WI38 (cell line): ENCODE measurements at regions not wholly inside any gene's neighbourhood (a gene's known extent, or its start where the extent isn't known, plus 50 kb on each side); places are given as distances from the start of the nearest gene placed in this dataset.

ENCODE experiments used
- H3K4me3 ChIP-seq: 2 replicates; pipeline ENCODE4 v1.5.1; 2011; ENCODE audit warnings: low read depth, mild to moderate bottlenecking, control low read depth, low read length
- CTCF ChIP-seq: IDR thresholded peaks from 2 replicates; pipeline ENCODE4 v1.5.1; 2012; ENCODE audit warnings: low read depth, mild to moderate bottlenecking, control low read depth, low read length

DNA sequence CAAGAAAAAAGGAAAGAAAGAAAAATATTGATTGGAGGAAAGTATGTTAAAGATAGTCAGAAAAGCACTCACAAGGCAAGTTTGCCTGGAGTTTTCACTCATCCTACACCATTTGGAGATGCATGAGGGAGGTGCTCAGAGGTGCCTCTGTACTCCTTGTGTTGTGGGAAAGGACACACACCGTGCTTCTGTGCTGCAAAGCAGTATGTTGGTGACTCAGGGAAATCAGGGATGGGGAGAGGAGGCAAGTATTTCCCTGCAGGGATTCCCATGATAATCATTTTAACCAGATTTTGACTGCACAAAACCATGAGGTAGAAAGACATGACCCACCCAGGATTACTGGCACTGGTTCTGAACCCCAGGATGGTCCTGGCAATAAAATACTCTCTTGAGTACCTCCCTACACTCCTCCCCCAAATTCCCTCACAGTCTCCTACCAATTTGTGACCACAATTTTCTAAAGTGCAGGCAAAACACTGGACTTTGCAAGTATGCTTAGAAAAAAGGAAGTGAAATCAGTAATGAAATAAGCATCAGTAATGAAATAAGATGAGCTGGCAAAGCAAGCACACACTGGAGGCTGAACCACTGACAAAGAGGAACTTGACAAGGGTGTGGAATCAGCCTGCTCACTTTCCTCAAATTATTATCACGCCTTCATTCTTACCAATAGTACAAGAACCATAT is 155.5 kb upstream of the ACVR2A start:
- no peak overlapping the region for H3K4me3 ChIP-seq
- TF ChIP-seq CTCF = no peak

DNA sequence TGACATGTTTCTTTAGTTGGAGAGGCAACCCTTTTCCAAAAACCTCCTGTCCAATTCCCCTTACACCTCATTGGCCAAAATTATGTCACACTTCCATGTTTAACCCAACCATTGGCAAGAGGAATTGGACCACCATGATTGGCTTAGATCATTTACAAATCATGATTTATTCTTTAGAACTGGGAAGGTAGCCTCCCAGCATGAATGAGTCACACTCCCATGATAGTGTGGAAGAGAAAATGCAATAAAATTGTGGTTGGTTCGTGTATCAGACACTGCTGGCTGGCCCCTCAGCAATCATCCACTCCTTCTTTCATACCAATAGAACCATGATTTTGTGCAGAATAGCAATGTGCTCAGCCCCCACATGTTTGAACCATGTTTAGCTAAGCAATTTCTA is 156.6 kb upstream of the ACVR2A start:
- no peak for TF ChIP-seq CTCF
- no peak overlapping the region for H3K4me3 ChIP-seq

- TF ChIP-seq CTCF = no peak
- H3K4me3 ChIP-seq = no peak overlapping the region
Observed at GRCh38 chr2:147686365-147686764, 158.5 kb upstream of the ACVR2A start.

DNA sequence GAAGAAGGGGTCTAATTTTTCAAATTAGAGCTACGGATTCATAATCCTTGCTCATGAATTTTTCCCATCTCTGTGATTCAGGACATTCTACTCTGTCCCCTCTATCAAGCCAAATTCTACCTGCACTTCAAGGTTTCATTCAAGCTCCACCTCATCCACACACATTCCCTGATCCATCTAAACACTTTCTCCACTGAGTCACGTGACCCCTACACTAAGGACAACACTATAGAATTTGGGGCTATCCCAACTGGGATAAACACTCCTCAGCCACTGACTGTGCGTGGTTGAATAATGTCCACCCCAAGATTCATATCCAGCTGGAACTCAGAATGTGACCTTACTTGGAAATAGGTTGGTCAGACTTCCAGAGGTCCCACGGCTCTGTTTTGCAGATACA is 159.9 kb upstream of the ACVR2A start:
- no peak for TF ChIP-seq CTCF
- no peak overlapping the region for H3K4me3 ChIP-seq

GRCh38 chr2:147683380-147683779 is 161.4 kb upstream of the ACVR2A start:
- no peak overlapping the region for H3K4me3 ChIP-seq
- TF ChIP-seq CTCF = no peak

DNA sequence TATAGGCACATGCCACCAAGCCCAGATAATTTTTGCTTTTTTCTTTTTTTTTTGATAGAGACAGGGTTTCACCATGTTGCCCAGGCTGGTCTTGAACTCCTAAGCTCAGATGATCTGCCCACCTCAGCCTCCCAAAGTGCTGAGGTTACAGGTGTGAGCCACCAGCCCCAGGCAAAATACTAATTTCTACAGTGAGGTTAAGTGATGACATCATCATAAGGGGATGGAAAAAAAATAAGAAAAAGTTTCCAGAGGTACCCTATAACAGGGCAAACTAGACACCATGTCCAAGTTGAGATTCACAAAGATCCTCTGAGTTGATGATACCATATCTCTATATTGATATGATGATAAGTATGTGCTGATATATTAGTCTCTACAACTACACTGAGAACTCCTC is 163.7 kb upstream of the ACVR2A start:
- no peak overlapping the region for H3K4me3 ChIP-seq
- no peak for TF ChIP-seq CTCF

- H3K4me3 ChIP-seq = no peak overlapping the region
- no peak for TF ChIP-seq CTCF
Observed at GRCh38 chr2:147679955-147680531, 164.8 kb upstream of the ACVR2A start.
